ENCODE measurements at regions not wholly inside any gene's neighbourhood (a gene's known extent, or its start where the extent isn't known, plus 50 kb on each side); places are given as distances from the start of the nearest gene placed in this dataset.

- DNase-seq: no peak
- WGBS, 5 donors: 88 to 93% (median 91%) methylated on average over 31 to 32 of the region's 32 CpGs
- no peak overlapping the region for H3K4me3 ChIP-seq
Observed at GRCh38 chr4:1576304-1576960, 107.7 kb downstream of the FAM53A start.

GRCh38 chr4:1575418-1576303, 108.5 kb downstream of the FAM53A start:
- 61 to 74% (median 72%) methylated on average over 19 to 20 of the region's 20 CpGs for WGBS, 5 donors

More at GRCh38 chr4:1576304-1576960, 107.7 kb downstream of the FAM53A start:
- no peak for TF ChIP-seq CTCF (IDR thresholded peaks at IDR 0.05)
- no peak for TF ChIP-seq POLR2A (IDR thresholded peaks at IDR 0.05)
- TF ChIP-seq EP300 (IDR thresholded peaks at IDR 0.05): no peak
- no peak for TF ChIP-seq POLR2AphosphoS5 (IDR thresholded peaks at IDR 0.05)
- peaks cover 3 to 38% (median 32%) of the 10 kb centered on the region in 4 donors for H3K4me1 ChIP-seq
- H3K27ac ChIP-seq: no peak overlapping the region
- H3K27me3 ChIP-seq: peaks cover 0 to 31% (median 0%) of the 10 kb centered on the region in 3 donors
- H3K9me3 ChIP-seq: no peaks in the 10 kb centered on the region
- H3K36me3 ChIP-seq: no peaks in the 10 kb centered on the region
- intact Hi-C loops (cut with DNase I; ENCODE audit: low total_unique reads): no loop called here

GRCh38 chr4:1574601-1575417, 109.3 kb downstream of the FAM53A start:
- H3K27ac ChIP-seq: no peak overlapping the region
- H3K4me1 ChIP-seq: peaks cover 3 to 27% (median 25%) of the 10 kb centered on the region in 4 donors
- no peak overlapping the region for H3K4me3 ChIP-seq
- no peak for DNase-seq
- H3K9me3 ChIP-seq: no peaks in the 10 kb centered on the region
- intact Hi-C loops (cut with DNase I; ENCODE audit: low total_unique reads): no loop called here
- H3K36me3 ChIP-seq: no peaks in the 10 kb centered on the region
- peaks cover 0 to 31% (median 0%) of the 10 kb centered on the region in 3 donors for H3K27me3 ChIP-seq
- WGBS, 5 donors: 74 to 80% (median 79%) methylated on average over 10 to 20 of the region's 20 CpGs
- TF ChIP-seq CTCF (IDR thresholded peaks at IDR 0.05) (no peak), EP300 (IDR thresholded peaks at IDR 0.05) (no peak), POLR2A (IDR thresholded peaks at IDR 0.05) (no peak), POLR2AphosphoS5 (IDR thresholded peaks at IDR 0.05) (no peak)

More at GRCh38 chr4:1575418-1576303, 108.5 kb downstream of the FAM53A start:
- no peak for TF ChIP-seq CTCF (IDR thresholded peaks at IDR 0.05)
- intact Hi-C loops (cut with DNase I; ENCODE audit: low total_unique reads): no loop called here
- no peak overlapping the region for H3K4me3 ChIP-seq
- H3K36me3 ChIP-seq: no peaks in the 10 kb centered on the region
- H3K27ac ChIP-seq: no peak overlapping the region
- H3K9me3 ChIP-seq: no peaks in the 10 kb centered on the region
- no peak for DNase-seq
- H3K27me3 ChIP-seq: peaks cover 0 to 31% (median 0%) of the 10 kb centered on the region in 3 donors
- peaks cover 3 to 34% (median 30%) of the 10 kb centered on the region in 4 donors for H3K4me1 ChIP-seq

Data from stomach (tissue), 8 donors.